ENCODE measurements at regions not wholly inside any gene's neighbourhood (a gene's known extent, or its start where the extent isn't known, plus 50 kb on each side); places are given as distances from the start of the nearest gene placed in this dataset.
A peak's percentile ranks its signal among the peaks of the same experiment; 100 is the strongest.

- ATAC-seq (no peak), DNase-seq (ENCODE audit: low spot score in 2 of 2) (no peak)
- H3K36me3 Mint-ChIP-seq, result no peaks in the 10 kb centered on the region
- H3K9me3 Mint-ChIP-seq, result peaks cover 0 to 7% of the 10 kb centered on the region in 2 donors
- no peak overlapping the region for H3K27ac Mint-ChIP-seq
These were observed 560.4 kb upstream of the AMELY start for GRCh38 chrY:7471976-7472375.

DNA sequence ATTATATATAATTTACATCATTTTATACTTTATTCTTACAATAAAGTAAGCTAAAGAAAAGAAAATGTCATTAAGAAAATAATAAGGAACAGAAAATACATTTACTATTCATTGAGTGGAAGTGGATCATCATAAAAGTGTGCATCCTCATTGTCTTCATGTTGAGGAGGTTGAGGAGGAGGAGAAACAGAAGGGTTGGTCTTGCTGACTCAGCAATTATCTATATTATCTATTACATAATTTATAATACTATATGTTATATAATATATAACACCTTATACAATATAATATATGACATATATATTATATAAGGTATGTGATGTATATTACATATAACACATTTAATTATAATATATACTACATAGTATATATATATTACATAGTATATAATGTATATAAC is 558.5 kb upstream of the AMELY start:
- no peak for DNase-seq (ENCODE audit: low spot score in 2 of 2)
- no peaks in the 10 kb centered on the region for H3K36me3 Mint-ChIP-seq
- peaks cover 0 to 8% of the 10 kb centered on the region in 2 donors for H3K9me3 Mint-ChIP-seq
- H3K27ac Mint-ChIP-seq, result no peak overlapping the region
- no peak for ATAC-seq

- peaks cover 0 to 5% of the 10 kb centered on the region in 2 donors for H3K9me3 Mint-ChIP-seq
- ATAC-seq, result peak; percentile 49 to 67
These were observed 557.6 kb upstream of the AMELY start for GRCh38 chrY:7468951-7469745.

DNA sequence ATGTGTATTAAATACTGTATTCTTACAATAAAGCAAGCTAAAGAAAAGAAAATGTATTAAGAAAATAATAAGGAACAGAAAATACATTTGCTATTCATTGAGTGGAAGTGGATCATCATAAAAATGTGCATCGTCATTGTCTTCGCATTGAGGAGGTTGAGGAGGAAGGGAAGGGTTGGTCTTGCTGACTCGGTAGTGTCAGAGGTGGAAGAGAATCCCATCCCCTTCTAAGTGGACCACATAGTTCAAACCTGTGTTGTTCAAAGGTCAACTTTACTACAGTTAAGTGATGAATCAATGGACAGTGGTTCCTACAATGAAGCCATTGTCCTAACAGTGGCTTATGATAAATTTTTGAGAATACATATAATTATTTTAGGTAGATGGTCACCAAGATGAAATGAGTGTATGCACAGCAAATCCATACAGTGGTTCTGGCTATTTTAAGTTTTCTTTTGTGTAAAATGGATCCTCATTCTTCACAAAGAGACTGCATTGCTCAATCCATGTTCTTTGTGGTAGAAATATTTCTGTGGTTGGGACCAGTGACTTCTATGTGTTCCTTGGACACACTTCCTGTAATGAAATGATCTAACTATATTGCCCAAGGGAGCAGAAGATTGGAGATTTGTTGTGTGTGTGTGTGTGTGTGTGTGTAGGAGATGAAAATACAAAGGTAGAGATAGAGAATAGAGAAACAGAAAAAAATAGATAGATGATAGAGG is 556.4 kb upstream of the AMELY start:
- H3K27ac Mint-ChIP-seq, result peak overlapping the region; percentile 80 to 88
- peaks cover 0 to 5% of the 10 kb centered on the region in 2 donors for H3K9me3 Mint-ChIP-seq

More at GRCh38 chrY:7468951-7469745, 557.6 kb upstream of the AMELY start:
- H3K36me3 Mint-ChIP-seq, result no peaks in the 10 kb centered on the region
- H3K27ac Mint-ChIP-seq, result peak overlapping the region; percentile 80 to 88
- no peak for DNase-seq (ENCODE audit: low spot score in 2 of 2)

GRCh38 chrY:7465185-7465621 is 553.7 kb upstream of the AMELY start:
- peak in 1 of 2 donors; percentile 6 for DNase-seq (ENCODE audit: low spot score in 2 of 2)
- H3K36me3 Mint-ChIP-seq, result peaks cover 5 to 8% of the 10 kb centered on the region in 2 donors
- peak; percentile 83 to 85 for ATAC-seq
- H3K9me3 Mint-ChIP-seq, result peaks cover 9 to 14% of the 10 kb centered on the region in 2 donors
- peak overlapping the region; percentile 47 to 72 for H3K27ac Mint-ChIP-seq

More for the DNA sequence above, 556.4 kb upstream of the AMELY start:
- DNase-seq (ENCODE audit: low spot score in 2 of 2), result no peak
- ATAC-seq, result no peak
- no peaks in the 10 kb centered on the region for H3K36me3 Mint-ChIP-seq

DNA sequence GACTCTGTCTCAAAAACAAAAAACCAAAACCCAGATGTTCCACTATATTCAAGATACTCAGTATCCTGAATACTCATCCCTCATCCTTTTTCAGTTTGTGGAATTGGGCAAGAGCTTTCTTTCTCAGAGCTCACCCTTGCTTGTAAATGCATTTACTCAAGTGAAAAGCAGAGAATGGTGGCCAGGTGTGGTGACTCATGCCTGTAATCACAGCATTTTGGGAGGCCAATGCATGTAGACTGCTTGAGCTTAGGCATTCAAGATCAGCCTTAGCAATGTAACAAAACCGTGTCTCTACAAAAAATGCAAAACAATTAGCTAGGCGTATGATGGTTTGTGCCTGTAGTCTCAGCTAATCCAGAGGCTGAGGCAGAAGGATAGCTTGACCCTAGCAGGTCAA is 553.2 kb upstream of the AMELY start:
- ATAC-seq (peak; percentile 41 to 49), DNase-seq (ENCODE audit: low spot score in 2 of 2) (no peak)
- H3K27ac Mint-ChIP-seq, result peak overlapping the region; percentile 47 to 72

DNA sequence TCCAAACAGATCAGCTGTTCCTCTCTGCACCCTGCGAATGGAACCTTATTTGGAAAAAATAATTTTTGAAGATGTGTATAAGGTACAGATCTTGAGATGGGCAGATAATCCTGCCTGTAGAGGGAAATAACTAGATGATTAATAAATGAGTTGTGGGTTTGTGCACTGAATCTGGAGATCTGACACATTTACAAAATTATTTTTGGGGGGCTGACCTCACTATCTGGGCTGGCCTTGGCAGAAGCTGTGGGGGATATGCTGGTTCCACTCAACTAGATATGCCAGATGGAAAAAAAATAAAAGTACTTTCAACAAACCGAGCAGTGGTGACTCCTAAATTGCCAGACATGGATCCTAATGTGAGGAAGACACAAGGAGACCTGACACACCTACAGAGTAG is 552.2 kb upstream of the AMELY start:
- Mint-ChIP-seq H3K36me3 (peaks cover 8 to 16% of the 10 kb centered on the region in 2 donors), H3K9me3 (peaks cover 14 to 19% of the 10 kb centered on the region in 2 donors), H3K27ac (no peak overlapping the region)
- no peak for DNase-seq (ENCODE audit: low spot score in 2 of 2)
- ATAC-seq, result no peak

More for the DNA sequence above, 553.2 kb upstream of the AMELY start:
- H3K36me3 Mint-ChIP-seq, result peaks cover 8% of the 10 kb centered on the region in 2 donors
- H3K9me3 Mint-ChIP-seq, result peaks cover 12 to 17% of the 10 kb centered on the region in 2 donors

DNA sequence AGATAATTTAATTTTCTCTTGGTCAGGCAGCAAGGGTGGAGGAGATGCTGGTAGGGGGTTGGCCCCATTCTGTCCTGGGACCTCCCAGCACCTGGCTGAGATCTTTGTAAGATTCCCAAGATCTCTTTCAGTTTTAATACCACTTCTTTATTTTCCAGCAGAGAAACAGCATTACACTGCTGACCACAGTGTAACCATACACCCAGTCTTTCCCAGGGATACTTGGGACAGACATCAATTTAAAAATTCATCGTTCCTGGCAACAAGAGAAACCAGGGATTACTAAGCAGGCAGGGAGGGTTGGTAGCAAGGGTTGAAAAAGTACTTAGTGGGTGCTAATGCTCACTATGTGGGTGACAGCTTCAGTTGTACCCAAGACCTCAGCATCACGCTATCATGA is 551.6 kb upstream of the AMELY start:
- H3K9me3 Mint-ChIP-seq, result peaks cover 14 to 19% of the 10 kb centered on the region in 2 donors
- H3K36me3 Mint-ChIP-seq, result peaks cover 8 to 16% of the 10 kb centered on the region in 2 donors
- ATAC-seq, result no peak
- no peak overlapping the region for H3K27ac Mint-ChIP-seq
- no peak for DNase-seq (ENCODE audit: low spot score in 2 of 2)

DNA sequence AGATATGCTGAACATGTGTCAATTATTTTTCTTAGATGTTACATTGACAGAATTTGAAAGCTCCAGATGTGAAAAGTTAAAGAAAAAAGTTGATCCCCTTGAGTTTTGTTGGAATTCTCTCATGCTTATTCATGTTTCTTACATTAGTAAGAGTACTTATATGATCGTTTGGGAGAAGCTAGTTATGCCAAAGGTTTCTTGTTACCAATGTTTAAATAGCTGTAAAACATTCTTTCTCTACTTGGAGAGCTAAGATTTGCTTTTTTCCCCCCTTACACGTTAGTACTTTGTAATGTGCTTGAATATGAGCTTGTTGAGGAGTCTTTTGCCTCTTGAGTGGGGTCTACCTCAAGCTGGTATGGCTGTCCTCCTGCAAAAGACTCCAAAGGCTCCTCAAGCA is 551.1 kb upstream of the AMELY start:
- DNase-seq (ENCODE audit: low spot score in 2 of 2) (no peak), ATAC-seq (no peak)
- Mint-ChIP-seq H3K36me3 (peaks cover 8 to 16% of the 10 kb centered on the region in 2 donors), H3K27ac (no peak overlapping the region), H3K9me3 (peaks cover 14 to 19% of the 10 kb centered on the region in 2 donors)

DNA sequence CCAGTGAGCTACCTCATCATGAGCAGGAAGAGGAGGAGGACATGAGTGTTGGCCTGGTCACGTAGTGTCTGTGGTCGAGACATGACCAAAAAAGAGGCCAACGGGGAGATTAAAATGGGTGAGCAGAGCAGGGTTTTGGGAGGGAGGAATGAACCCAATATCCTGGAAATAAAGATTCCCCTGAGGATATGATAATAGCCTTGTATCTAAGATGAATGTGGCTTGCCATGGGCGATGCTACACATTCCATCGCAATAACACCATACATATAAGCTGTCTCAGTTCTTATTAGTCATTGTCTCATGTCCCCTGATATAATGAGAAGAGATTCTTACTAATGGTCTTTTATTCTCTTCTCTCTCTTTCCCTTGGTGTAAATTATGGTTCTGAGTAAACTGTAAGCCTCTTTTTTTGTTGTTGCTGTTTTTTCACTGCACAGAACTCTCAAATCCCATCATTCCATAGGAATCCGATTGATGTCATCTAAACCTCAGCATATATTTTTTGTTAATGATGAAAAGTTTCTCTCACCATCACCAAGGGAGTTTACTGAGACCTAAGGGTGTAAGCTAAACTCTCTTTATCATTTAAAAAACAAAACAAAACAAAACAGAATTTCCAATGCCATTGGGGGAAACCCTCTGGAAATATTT is 550.4 kb upstream of the AMELY start:
- Mint-ChIP-seq H3K27ac (no peak overlapping the region), H3K36me3 (peaks cover 8 to 16% of the 10 kb centered on the region in 2 donors), H3K9me3 (peaks cover 14 to 19% of the 10 kb centered on the region in 2 donors)
- ATAC-seq (no peak), DNase-seq (ENCODE audit: low spot score in 2 of 2) (no peak)

- ATAC-seq, result no peak
- Mint-ChIP-seq H3K9me3 (peaks cover 14% of the 10 kb centered on the region in 2 donors), H3K36me3 (peaks cover 8 to 16% of the 10 kb centered on the region in 2 donors), H3K27ac (no peak overlapping the region)
- DNase-seq (ENCODE audit: low spot score in 2 of 2), result no peak
These were observed 548.2 kb upstream of the AMELY start for GRCh38 chrY:7459802-7460201.

DNA sequence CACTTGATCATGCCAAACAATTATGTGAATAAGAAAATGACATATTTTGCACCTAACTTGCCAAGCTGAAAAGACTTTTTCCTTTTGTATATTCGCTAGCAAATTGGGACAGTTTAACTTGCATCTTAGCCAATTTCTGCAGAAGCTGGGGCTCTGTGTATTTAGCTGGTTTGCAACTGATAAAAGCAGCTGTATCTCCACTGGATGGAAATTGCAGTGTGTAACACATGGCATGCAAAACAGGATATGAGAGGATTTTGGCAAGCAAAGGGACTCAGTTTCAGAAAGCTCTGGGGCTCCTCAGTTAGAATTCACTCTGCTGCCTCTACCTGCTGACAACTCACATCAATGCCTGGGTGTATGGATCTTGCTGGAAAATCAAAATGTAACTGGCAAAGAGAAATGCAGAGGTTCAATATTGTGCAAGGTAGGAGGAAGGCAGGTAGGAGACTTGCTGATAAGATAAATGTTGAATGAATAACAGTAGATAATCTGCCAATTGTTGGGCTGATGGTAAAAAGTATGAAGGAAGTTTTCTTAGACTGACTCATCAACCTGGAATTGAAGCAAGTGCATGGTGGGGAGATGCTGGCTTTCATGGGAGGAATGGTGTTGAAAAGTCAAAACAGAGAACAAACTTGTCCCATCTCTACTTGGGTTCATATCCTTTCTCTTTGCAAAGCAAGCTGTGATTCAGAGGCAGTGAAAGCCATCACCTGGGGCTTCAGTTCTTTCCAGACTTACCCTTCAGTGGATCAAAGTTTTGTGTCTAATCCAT is 546.9 kb upstream of the AMELY start:
- peaks cover 14% of the 10 kb centered on the region in 2 donors for H3K9me3 Mint-ChIP-seq
- H3K27ac Mint-ChIP-seq, result no peak overlapping the region
- H3K36me3 Mint-ChIP-seq, result peaks cover 8 to 16% of the 10 kb centered on the region in 2 donors
- DNase-seq (ENCODE audit: low spot score in 2 of 2) (no peak), ATAC-seq (no peak)

GRCh38 chrY:7457286-7458015 is 545.9 kb upstream of the AMELY start:
- H3K36me3 Mint-ChIP-seq, result peaks cover 8 to 22% of the 10 kb centered on the region in 2 donors
- no peak overlapping the region for H3K27ac Mint-ChIP-seq
- DNase-seq (ENCODE audit: low spot score in 2 of 2) (no peak), ATAC-seq (no peak)
- H3K9me3 Mint-ChIP-seq, result peaks cover 14 to 19% of the 10 kb centered on the region in 2 donors

DNA sequence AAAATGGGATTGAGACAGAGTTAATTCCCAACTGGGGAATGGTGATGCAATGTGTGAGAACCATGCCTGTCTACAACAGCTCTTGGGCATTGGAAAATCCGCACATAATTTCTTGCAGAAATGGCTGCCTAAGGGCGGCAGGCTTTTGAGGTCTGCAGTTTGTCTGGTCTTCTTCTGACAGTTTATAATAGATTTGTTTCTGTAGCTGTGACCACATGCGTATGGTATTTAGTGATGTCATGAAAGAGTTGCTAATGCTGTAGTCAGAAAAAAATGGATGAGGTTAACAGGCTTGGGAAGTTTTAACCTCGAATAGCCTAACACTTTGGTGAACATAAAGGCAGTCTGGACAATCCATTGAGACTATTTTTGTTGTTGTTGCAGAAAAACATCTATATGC is 544.1 kb upstream of the AMELY start:
- Mint-ChIP-seq H3K27ac (no peak overlapping the region), H3K9me3 (peaks cover 5 to 10% of the 10 kb centered on the region in 2 donors), H3K36me3 (peaks cover 0 to 21% of the 10 kb centered on the region in 2 donors)
- no peak for ATAC-seq
- DNase-seq (ENCODE audit: low spot score in 2 of 2), result no peak

DNA sequence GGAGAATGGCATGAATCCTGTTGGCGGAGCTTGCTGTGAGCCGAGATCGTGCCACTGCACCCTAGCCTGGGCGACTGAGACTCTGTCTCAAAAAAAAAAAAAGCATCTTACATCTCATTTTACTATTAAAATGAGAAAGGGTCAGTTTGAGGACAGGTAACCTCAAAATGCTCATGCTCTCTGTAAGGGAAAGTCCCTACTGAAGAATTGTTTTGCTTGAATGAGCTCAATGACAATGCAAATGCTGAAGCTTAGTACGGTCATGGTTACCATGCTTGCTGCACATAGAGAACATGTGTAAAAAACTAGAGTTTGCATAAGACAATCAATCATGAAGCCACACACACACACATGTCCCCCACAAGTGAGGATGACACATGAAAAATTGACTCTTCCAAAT is 541.8 kb upstream of the AMELY start:
- DNase-seq (ENCODE audit: low spot score in 2 of 2), result no peak
- ATAC-seq, result no peak
- Mint-ChIP-seq H3K9me3 (peaks cover 0 to 5% of the 10 kb centered on the region in 2 donors), H3K36me3 (peaks cover 0 to 10% of the 10 kb centered on the region in 2 donors), H3K27ac (peak overlapping the region in 1 of 2 donors; percentile 47)
